Epithelial cell of esophagus (primary cell): ENCODE measurements at regions not wholly inside any gene's neighbourhood (a gene's known extent, or its start where the extent isn't known, plus 50 kb on each side); places are given as distances from the start of the nearest gene placed in this dataset.

Experiments
- DNase-seq: peaks from one replicate; pipeline ENCODE4 v3.0.0; 2010; ENCODE audit warnings: low read depth
- H3K4me3 ChIP-seq: 2 replicates; pipeline ENCODE4 v1.5.1; 2011; ENCODE audit warnings: mild to moderate bottlenecking, low read length, control low read depth
- TF ChIP-seq, protein P1 (sequence below): IDR thresholded peaks from 2 replicates; pipeline ENCODE4 v1.5.1; 2011; ENCODE audit warnings: low read depth, mild to moderate bottlenecking, low read length, control low read depth, inconsistent platforms; ENCODE audit not compliant: insufficient read depth; ENCODE audit errors: missing control alignments

DNA sequence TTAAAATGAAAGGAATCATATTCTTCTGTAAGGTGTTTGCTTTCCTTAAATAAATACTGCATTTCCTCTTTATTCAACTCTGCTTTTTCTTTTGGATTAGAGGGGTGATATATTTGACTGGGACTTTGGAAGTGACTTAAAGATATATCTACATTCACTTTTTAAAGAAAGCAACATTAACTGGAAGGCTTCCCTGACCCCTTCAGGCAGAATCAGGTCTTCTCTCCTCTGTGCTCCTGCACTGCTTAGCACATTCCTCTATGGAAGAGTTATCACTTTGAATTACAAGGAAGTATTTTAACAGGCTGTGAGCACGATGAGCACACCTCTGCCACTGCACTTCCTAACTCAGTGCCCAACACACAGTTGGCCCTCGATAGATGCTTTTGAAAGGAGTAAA lies 59.2 kb upstream of the POU3F2 start:
- DNase-seq, result no peak
- TF ChIP-seq, protein P1, sequence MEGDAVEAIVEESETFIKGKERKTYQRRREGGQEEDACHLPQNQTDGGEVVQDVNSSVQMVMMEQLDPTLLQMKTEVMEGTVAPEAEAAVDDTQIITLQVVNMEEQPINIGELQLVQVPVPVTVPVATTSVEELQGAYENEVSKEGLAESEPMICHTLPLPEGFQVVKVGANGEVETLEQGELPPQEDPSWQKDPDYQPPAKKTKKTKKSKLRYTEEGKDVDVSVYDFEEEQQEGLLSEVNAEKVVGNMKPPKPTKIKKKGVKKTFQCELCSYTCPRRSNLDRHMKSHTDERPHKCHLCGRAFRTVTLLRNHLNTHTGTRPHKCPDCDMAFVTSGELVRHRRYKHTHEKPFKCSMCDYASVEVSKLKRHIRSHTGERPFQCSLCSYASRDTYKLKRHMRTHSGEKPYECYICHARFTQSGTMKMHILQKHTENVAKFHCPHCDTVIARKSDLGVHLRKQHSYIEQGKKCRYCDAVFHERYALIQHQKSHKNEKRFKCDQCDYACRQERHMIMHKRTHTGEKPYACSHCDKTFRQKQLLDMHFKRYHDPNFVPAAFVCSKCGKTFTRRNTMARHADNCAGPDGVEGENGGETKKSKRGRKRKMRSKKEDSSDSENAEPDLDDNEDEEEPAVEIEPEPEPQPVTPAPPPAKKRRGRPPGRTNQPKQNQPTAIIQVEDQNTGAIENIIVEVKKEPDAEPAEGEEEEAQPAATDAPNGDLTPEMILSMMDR, result no peak
- no peak overlapping the region for H3K4me3 ChIP-seq

DNA sequence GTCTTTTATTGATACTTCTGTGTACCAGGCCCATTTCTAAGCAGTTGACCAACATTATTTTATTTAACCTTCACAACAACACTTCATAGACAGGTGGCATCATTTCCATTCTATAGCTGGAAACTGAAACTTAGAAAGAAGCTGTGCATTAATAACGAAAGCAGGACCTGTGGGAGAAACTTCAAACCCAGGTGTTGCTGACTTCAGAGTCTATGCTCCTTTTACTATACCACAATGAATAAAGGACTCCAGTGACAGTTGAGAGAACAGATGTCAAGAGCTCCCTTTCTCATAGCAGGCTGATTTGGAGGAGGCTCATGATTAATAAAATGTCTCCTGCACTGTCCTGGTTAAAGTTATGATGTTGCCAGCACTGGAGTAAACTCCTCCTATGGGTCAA lies 56.6 kb upstream of the POU3F2 start:
- H3K4me3 ChIP-seq, result no peak overlapping the region
- no peak for DNase-seq
- TF ChIP-seq, protein P1, result no peak

- H3K4me3 ChIP-seq, result no peak overlapping the region
- no peak for DNase-seq
- TF ChIP-seq, protein P1, result no peak
These were observed 54.8 kb upstream of the POU3F2 start for GRCh38 chr6:98779618-98780017.

DNA sequence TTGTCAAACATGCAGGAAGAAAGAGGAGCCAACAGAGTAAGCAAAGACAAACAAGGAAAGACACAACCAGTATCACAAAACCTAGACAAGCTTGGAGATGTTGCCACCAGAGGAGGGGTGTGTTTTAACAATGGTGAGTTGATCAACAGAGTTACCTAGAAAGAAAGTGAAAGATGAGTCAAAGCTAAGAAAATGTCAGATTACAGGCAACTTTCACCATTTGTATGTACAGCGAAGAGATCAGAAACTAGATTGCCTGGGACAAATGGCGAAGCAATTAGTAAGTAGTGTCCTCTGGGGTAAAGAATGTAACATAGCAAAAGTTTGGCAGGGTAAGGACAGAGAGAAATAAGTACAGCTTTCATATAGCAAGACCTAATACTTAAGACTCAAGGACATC lies 51.6 kb upstream of the POU3F2 start:
- TF ChIP-seq, protein P1, result no peak
- H3K4me3 ChIP-seq, result no peak overlapping the region
- no peak for DNase-seq

GRCh38 chr6:98783578-98783977 lies 50.8 kb upstream of the POU3F2 start:
- TF ChIP-seq, protein P1, result no peak
- H3K4me3 ChIP-seq, result no peak overlapping the region
- DNase-seq, result no peak
